OCI-LY7 (cell line): ENCODE measurements at regions not wholly inside any gene's neighbourhood (a gene's known extent, or its start where the extent isn't known, plus 50 kb on each side); places are given as distances from the start of the nearest gene placed in this dataset.

ENCODE experiments used
- BruUV-seq: library from RNA; stranded (reverse); fragments of 400-500 nt; replicated peaks from 2 replicates; lab custom pipeline; 2021; lab: Mats Ljungman, UMichigan
- CTCF ChIA-PET: fragments of 300-600 bp; sonication (Branson Sonifier 250); formaldehyde crosslinking; loops from one replicate; lab custom pipeline; 2022; ENCODE audit warnings: antibody characterized with exemption; ENCODE audit not compliant: unreplicated experiment; lab: Charles Lee
- POLR2A ChIA-PET: fragments of 300-600 bp; sonication (Branson Sonifier 250); formaldehyde crosslinking; loops from one replicate; lab custom pipeline; 2022; ENCODE audit warnings: antibody characterized with exemption; lab: Charles Lee
- DNase-seq: peaks from one replicate; pipeline ENCODE4 v3.0.0-alpha.2; 2015; ENCODE audit warnings: low spot score
- H2AFZ ChIP-seq: fragments of 200-600 bp; sonication (generic), shearing (Covaris generic); 2 replicates; pipeline ENCODE4 v1.6.1; 2014; ENCODE audit warnings: mild to moderate bottlenecking, antibody characterized with exemption, low read length, moderate library complexity
- H3K27ac ChIP-seq: fragments of 200-600 bp; sonication (generic); 2 replicates; pipeline ENCODE4 v1.5.1; 2014; ENCODE audit warnings: mixed run types, low read depth, mild to moderate bottlenecking, moderate library complexity, low read length, inconsistent platforms; ENCODE audit not compliant: poor library complexity, severe bottlenecking
- H3K36me3 ChIP-seq: fragments of 200-600 bp; sonication (generic); 2 replicates; pipeline ENCODE4 v1.6.1; 2014; ENCODE audit warnings: mild to moderate bottlenecking, antibody characterized with exemption, low read length, moderate library complexity, mixed read lengths; ENCODE audit not compliant: insufficient read depth
- H3K4me1 ChIP-seq: fragments of 200-600 bp; sonication (generic); 2 replicates; pipeline ENCODE4 v1.5.1; 2014; ENCODE audit warnings: mild to moderate bottlenecking, low read length; ENCODE audit not compliant: insufficient read depth, poor library complexity, severe bottlenecking
- H3K4me2 ChIP-seq: fragments of 200-600 bp; sonication (generic); 2 replicates; pipeline ENCODE4 v1.6.1; 2014; ENCODE audit warnings: mild to moderate bottlenecking, low read length
- H3K4me3 ChIP-seq: fragments of 200-600 bp; sonication (generic); 2 replicates; pipeline ENCODE4 v1.5.1; 2014; ENCODE audit warnings: mild to moderate bottlenecking, low read depth, low read length; ENCODE audit not compliant: poor library complexity, severe bottlenecking
- H3K79me2 ChIP-seq: fragments of 200-600 bp; sonication (generic); 2 replicates; pipeline ENCODE4 v1.6.1; 2016; ENCODE audit warnings: low read depth, mild to moderate bottlenecking, low read length, moderate library complexity, mixed read lengths; ENCODE audit not compliant: insufficient read depth
- H3K9me2 ChIP-seq: fragments of 200-600 bp; sonication (generic); 2 replicates; pipeline ENCODE4 v1.6.1; 2016; ENCODE audit warnings: mild to moderate bottlenecking, low read length, mixed read lengths; ENCODE audit not compliant: insufficient read depth
- H3K9me3 ChIP-seq: fragments of 200-600 bp; sonication (generic); 2 replicates; pipeline ENCODE4 v1.6.1; 2014; ENCODE audit warnings: mild to moderate bottlenecking, mixed run types, low read length, mixed read lengths
- H4K20me1 ChIP-seq: fragments of 200-600 bp; sonication (generic); 2 replicates; pipeline ENCODE4 v1.6.1; 2014; ENCODE audit warnings: mild to moderate bottlenecking, antibody characterized with exemption, low read length, moderate library complexity, mixed read lengths; ENCODE audit not compliant: insufficient read depth
- CTCF ChIP-seq: fragments of 200-600 bp; sonication (generic); conservative IDR thresholded peaks from 2 replicates; pipeline ENCODE4 v1.5.1; 2014; ENCODE audit warnings: mild to moderate bottlenecking, antibody characterized with exemption, low read length, moderate library complexity, mixed read lengths
- EZH2phosphoT487 ChIP-seq: fragments of 200-600 bp; sonication (generic); IDR thresholded peaks from 2 replicates; pipeline ENCODE4 v1.6.1; 2018; ENCODE audit warnings: low read depth, borderline replicate concordance, mild to moderate bottlenecking, mixed run types, antibody characterized with exemption, low read length, moderate library complexity, mixed read lengths
- intact Hi-C: fragments of 100-400 bp; cut with micrococcal nuclease; formaldehyde crosslinking; loops from one replicate; pipeline ENCODE4 v1.10.0; 2022; ENCODE audit not compliant: unreplicated experiment

GRCh38 chr2:123624816-123625215, 400.3 kb upstream of the CNTNAP5 start:
- no TSS peak for BruUV-seq
- H3K27ac ChIP-seq = no peak overlapping the region
- POLR2A ChIA-PET = no interaction called here

GRCh38 chr2:123636232-123636631, 388.9 kb upstream of the CNTNAP5 start:
- no peak for TF ChIP-seq CTCF
- TF ChIP-seq EZH2phosphoT487 = no peak
- Histone ChIP-seq H3K27ac (no peak overlapping the region), H3K4me3 (no peak overlapping the region), H2AFZ (no peak overlapping the region), H3K36me3 (no peaks in the 10 kb centered on the region), H3K4me1 (no peaks in the 10 kb centered on the region), H3K9me3 (no peaks in the 10 kb centered on the region), H4K20me1 (no peaks in the 10 kb centered on the region), H3K9me2 (no peaks in the 10 kb centered on the region), H3K4me2 (no peak overlapping the region), H3K79me2 (no peaks in the 10 kb centered on the region)
- ChIA-PET POLR2A (no interaction called here), CTCF (no interaction called here)
- BruUV-seq = no TSS peak
- no peak for DNase-seq
- intact Hi-C loops = no loop called here

More at GRCh38 chr2:123624816-123625215, 400.3 kb upstream of the CNTNAP5 start:
- no peaks in the 10 kb centered on the region for H3K9me3 ChIP-seq
- no peaks in the 10 kb centered on the region for H3K79me2 ChIP-seq
- intact Hi-C loops = no loop called here
- no peak for DNase-seq
- no peaks in the 10 kb centered on the region for H3K36me3 ChIP-seq
- CTCF ChIA-PET = no interaction called here
- H3K9me2 ChIP-seq = no peaks in the 10 kb centered on the region
- no peak overlapping the region for H2AFZ ChIP-seq
- H3K4me2 ChIP-seq = no peak overlapping the region
- H3K4me1 ChIP-seq = no peaks in the 10 kb centered on the region
- H4K20me1 ChIP-seq = no peaks in the 10 kb centered on the region
- H3K4me3 ChIP-seq = no peak overlapping the region
- TF ChIP-seq CTCF = no peak
- no peak for TF ChIP-seq EZH2phosphoT487

GRCh38 chr2:123640685-123641335, 384.3 kb upstream of the CNTNAP5 start:
- no peak for DNase-seq
- no peaks in the 10 kb centered on the region for H4K20me1 ChIP-seq
- ChIA-PET CTCF (no interaction called here), POLR2A (no interaction called here)
- H3K4me2 ChIP-seq = no peak overlapping the region
- no peak overlapping the region for H2AFZ ChIP-seq
- H3K9me3 ChIP-seq = no peaks in the 10 kb centered on the region
- no peak overlapping the region for H3K4me3 ChIP-seq
- no peaks in the 10 kb centered on the region for H3K9me2 ChIP-seq
- H3K4me1 ChIP-seq = no peaks in the 10 kb centered on the region
- H3K27ac ChIP-seq = no peak overlapping the region
- intact Hi-C loops = no loop called here
- BruUV-seq = no TSS peak
- TF ChIP-seq CTCF (no peak), EZH2phosphoT487 (no peak)
- no peaks in the 10 kb centered on the region for H3K36me3 ChIP-seq
- no peaks in the 10 kb centered on the region for H3K79me2 ChIP-seq
